ENCODE measurements at regions not wholly inside any gene's neighbourhood (a gene's known extent, or its start where the extent isn't known, plus 50 kb on each side); places are given as distances from the start of the nearest gene placed in this dataset.

- H3K4me3 ChIP-seq (ENCODE audit: low read depth, poor library complexity, severe bottlenecking) = no peak overlapping the region
- intact Hi-C loops (cut with DNase I; ENCODE audit: low total_unique reads) = no loop called here
- DNase-seq (ENCODE audit: low spot score in 2 of 2) = no peak
- WGBS, 2 donors = 42 to 61% methylated on average over 4 of the region's 4 CpGs
- TF ChIP-seq POLR2A (IDR thresholded peaks at IDR 0.05) (no peak), CTCF (IDR thresholded peaks at IDR 0.05) (no peak)
Measured at GRCh38 chr2:150341982-150342680, 145.3 kb downstream of the RND3 start.

- intact Hi-C loops (cut with DNase I; ENCODE audit: low total_unique reads) = no loop called here
- H3K4me3 ChIP-seq (ENCODE audit: low read depth, poor library complexity, severe bottlenecking) = no peak overlapping the region
- DNase-seq (ENCODE audit: low spot score in 2 of 2) = no peak
- TF ChIP-seq POLR2A (IDR thresholded peaks at IDR 0.05) (no peak), CTCF (IDR thresholded peaks at IDR 0.05) (no peak)
- WGBS, 2 donors = 26 to 30% methylated on average over 3 of the region's 3 CpGs
Measured at GRCh38 chr2:150339951-150340350, 147.5 kb downstream of the RND3 start.

GRCh38 chr2:150339282-150339681 is 148.2 kb downstream of the RND3 start:
- WGBS, 2 donors = 75 to 81% methylated on average over 1 of the region's 1 CpG
- DNase-seq (ENCODE audit: low spot score in 2 of 2) = no peak
- intact Hi-C loops (cut with DNase I; ENCODE audit: low total_unique reads) = no loop called here
- TF ChIP-seq CTCF (IDR thresholded peaks at IDR 0.05) (no peak), POLR2A (IDR thresholded peaks at IDR 0.05) (no peak)
- H3K4me3 ChIP-seq (ENCODE audit: low read depth, poor library complexity, severe bottlenecking) = no peak overlapping the region

GRCh38 chr2:150335596-150335995 is 151.9 kb downstream of the RND3 start:
- H3K4me3 ChIP-seq (ENCODE audit: low read depth, poor library complexity, severe bottlenecking) = no peak overlapping the region
- 85 to 100% methylated on average over 1 of the region's 1 CpG for WGBS, 2 donors
- TF ChIP-seq CTCF (IDR thresholded peaks at IDR 0.05) (no peak), POLR2A (IDR thresholded peaks at IDR 0.05) (no peak)
- intact Hi-C loops (cut with DNase I; ENCODE audit: low total_unique reads) = no loop called here
- DNase-seq (ENCODE audit: low spot score in 2 of 2) = no peak

- DNase-seq (ENCODE audit: low spot score in 2 of 2) = no peak
- TF ChIP-seq POLR2A (IDR thresholded peaks at IDR 0.05) (no peak), CTCF (IDR thresholded peaks at IDR 0.05) (no peak)
- no peak overlapping the region for H3K4me3 ChIP-seq (ENCODE audit: low read depth, poor library complexity, severe bottlenecking)
- WGBS, 2 donors = 53 to 81% methylated on average over 2 of the region's 2 CpGs
- intact Hi-C loops (cut with DNase I; ENCODE audit: low total_unique reads) = no loop called here
Measured at GRCh38 chr2:150332383-150332782, 155.1 kb downstream of the RND3 start.

All from lower leg skin (tissue), 4 donors.